ENCODE measurements at regions not wholly inside any gene's neighbourhood (a gene's known extent, or its start where the extent isn't known, plus 50 kb on each side); places are given as distances from the start of the nearest gene placed in this dataset.

- no peak overlapping the region for H3K4me3 ChIP-seq (ENCODE audit: low read depth, low read length)
- peak; percentile 64 for DNase-seq (ENCODE audit: low read depth)
- no peak for TF ChIP-seq CTCF (IDR thresholded peaks at IDR 0.05; ENCODE audit: insufficient read depth, low read length)
Observed at GRCh38 chr6:81995548-81996289, 243.2 kb upstream of the TENT5A start.

- no peak for DNase-seq (ENCODE audit: low read depth)
- H3K4me3 ChIP-seq (ENCODE audit: low read depth, low read length), result no peak overlapping the region
- TF ChIP-seq CTCF (IDR thresholded peaks at IDR 0.05; ENCODE audit: insufficient read depth, low read length), result no peak
Observed at GRCh38 chr6:81988871-81989270, 236.4 kb upstream of the TENT5A start.

- DNase-seq (ENCODE audit: low read depth), result no peak
- TF ChIP-seq CTCF (IDR thresholded peaks at IDR 0.05; ENCODE audit: insufficient read depth, low read length), result no peak
- no peak overlapping the region for H3K4me3 ChIP-seq (ENCODE audit: low read depth, low read length)
Observed at GRCh38 chr6:81988446-81988845, 236.0 kb upstream of the TENT5A start.

GRCh38 chr6:81987293-81987692, 234.8 kb upstream of the TENT5A start:
- no peak for TF ChIP-seq CTCF (IDR thresholded peaks at IDR 0.05; ENCODE audit: insufficient read depth, low read length)
- no peak for DNase-seq (ENCODE audit: low read depth)
- H3K4me3 ChIP-seq (ENCODE audit: low read depth, low read length), result no peak overlapping the region

- H3K4me3 ChIP-seq (ENCODE audit: low read depth, low read length), result no peak overlapping the region
- no peak for DNase-seq (ENCODE audit: low read depth)
- TF ChIP-seq CTCF (IDR thresholded peaks at IDR 0.05; ENCODE audit: insufficient read depth, low read length), result no peak
Observed at GRCh38 chr6:81985191-81985590, 232.7 kb upstream of the TENT5A start.

GRCh38 chr6:81984599-81984998, 232.1 kb upstream of the TENT5A start:
- TF ChIP-seq CTCF (IDR thresholded peaks at IDR 0.05; ENCODE audit: insufficient read depth, low read length), result no peak
- no peak overlapping the region for H3K4me3 ChIP-seq (ENCODE audit: low read depth, low read length)
- no peak for DNase-seq (ENCODE audit: low read depth)

- TF ChIP-seq CTCF (IDR thresholded peaks at IDR 0.05; ENCODE audit: insufficient read depth, low read length), result no peak
- peak overlapping the region; percentile 4 for H3K4me3 ChIP-seq (ENCODE audit: low read depth, low read length)
- DNase-seq (ENCODE audit: low read depth), result peak; percentile 86
Observed at GRCh38 chr6:81981812-81982211, 229.3 kb upstream of the TENT5A start.
